GM12878 (cell line): ENCODE measurements at regions not wholly inside any gene's neighbourhood (a gene's known extent, or its start where the extent isn't known, plus 50 kb on each side); places are given as distances from the start of the nearest gene placed in this dataset.

Experiments used
- ATAC-seq: fragments of 200-7000 bp; cut with Tn5 transposase; 3 replicates; pipeline ENCODE4 v1.9.1; 2020; ENCODE audit warnings: mild to moderate bottlenecking, moderate library complexity
- BruUV-seq: library from RNA; stranded (reverse); fragments of 400-500 nt; replicated peaks from 2 replicates; lab custom pipeline; 2021; lab: Mats Ljungman, UMichigan
- CTCF ChIA-PET: fragments of 300-600 bp; sonication (Branson Sonifier 250); formaldehyde crosslinking; extraction: SDS; loops from one replicate; lab custom pipeline; 2021; ENCODE audit warnings: inconsistent platforms; lab: Yijun Ruan, JAX
- POLR2A ChIA-PET: fragments of 350-600 bp; formaldehyde crosslinking; extraction: SDS; loops from one replicate; lab custom pipeline; 2021; ENCODE audit warnings: inconsistent platforms; lab: Charles Lee
- RAD21 ChIA-PET: fragments of 300-600 bp; sonication (Branson Sonifier 250); formaldehyde crosslinking; loops from one replicate; lab custom pipeline; 2023; ENCODE audit warnings: antibody characterized with exemption; ENCODE audit not compliant: unreplicated experiment; lab: Charles Lee
- SMC1A ChIA-PET: fragments of 300-600 bp; sonication (Branson Sonifier 250); formaldehyde crosslinking; loops from one replicate; lab custom pipeline; 2023; ENCODE audit not compliant: unreplicated experiment, uncharacterized antibody; lab: Charles Lee
- DNase-seq: peaks from one replicate; pipeline ENCODE4 v3.0.0-alpha.2; 2011; ENCODE audit warnings: low read depth, low spot score
- FAIRE-seq: peaks from 3 replicates; lab custom pipeline; 2011; peaks lifted over from hg19 to GRCh38; lab: Jason Lieb, UNC
- H2AFZ ChIP-seq: 2 replicates; pipeline ENCODE4 v1.6.0; 2011; ENCODE audit warnings: low read depth, low read length, control low read depth; ENCODE audit not compliant: control insufficient read depth
- H3K27ac ChIP-seq: 2 replicates; pipeline ENCODE4 v1.5.1; 2011; ENCODE audit warnings: control low read depth; ENCODE audit not compliant: control insufficient read depth, insufficient read depth
- H3K27me3 ChIP-seq, 2 experiments: replicated peaks in 1 of 2; 2 replicates each; pipeline versions ENCODE4 v1.6.0 to v1.6.1; 2011; ENCODE audit warnings: low read length in 1 of 2; ENCODE audit not compliant: control insufficient read depth in 2 of 2, insufficient read depth in 2 of 2
- H3K36me3 ChIP-seq, 2 experiments: 2 replicates each; pipeline ENCODE4 v1.5.1; 2011; ENCODE audit warnings: low read length in 1 of 2; ENCODE audit not compliant: control insufficient read depth in 2 of 2, insufficient read depth in 2 of 2
- H3K4me1 ChIP-seq: 2 replicates; pipeline ENCODE4 v1.6.1; 2011; ENCODE audit warnings: mild to moderate bottlenecking, low read length, moderate library complexity, mixed read lengths; ENCODE audit not compliant: control insufficient read depth, insufficient read depth
- H3K4me2 ChIP-seq: 2 replicates; pipeline ENCODE4 v1.6.0; 2011; ENCODE audit warnings: control low read depth; ENCODE audit not compliant: control insufficient read depth, insufficient read depth
- H3K4me3 ChIP-seq: fragments of 200-600 bp; sonication (generic); 2 replicates; pipeline ENCODE4 v1.5.1; 2016
- H3K79me2 ChIP-seq: 2 replicates; pipeline ENCODE4 v1.6.0; 2011; ENCODE audit warnings: low read length; ENCODE audit not compliant: control insufficient read depth, insufficient read depth
- H3K9ac ChIP-seq: 2 replicates; pipeline ENCODE4 v1.8.0; 2011; ENCODE audit warnings: low read length, control low read depth, mixed read lengths; ENCODE audit not compliant: control insufficient read depth, insufficient read depth
- H3K9me3 ChIP-seq: replicated peaks from 3 replicates; pipeline ENCODE4 v1.5.1; 2011; ENCODE audit warnings: mild to moderate bottlenecking, low read length; ENCODE audit not compliant: control insufficient read depth, insufficient read depth
- H4K20me1 ChIP-seq: 2 replicates; pipeline ENCODE4 v1.6.0; 2011; ENCODE audit not compliant: control insufficient read depth, insufficient read depth
- CHD4 ChIP-seq: fragments of 200-600 bp; sonication (generic); IDR thresholded peaks from 2 replicates; pipeline ENCODE4 v1.6.1; 2016; ENCODE audit warnings: mild to moderate bottlenecking
- EED ChIP-seq: sonication (generic); IDR thresholded peaks from 2 replicates; pipeline ENCODE4 v1.6.1; 2016; ENCODE audit warnings: antibody characterized with exemption, low read depth
- LARP7 ChIP-seq: fragments of 450-650 bp; IDR thresholded peaks from 2 replicates; pipeline ENCODE4 v1.6.1; 2017; ENCODE audit warnings: mild to moderate bottlenecking
- MYC ChIP-seq: IDR thresholded peaks from 2 replicates; pipeline ENCODE4 v1.6.1; 2011; ENCODE audit warnings: mild to moderate bottlenecking, low read length, moderate library complexity, inconsistent platforms; ENCODE audit not compliant: insufficient read depth, insufficient replicate concordance, insufficient read length, severe bottlenecking
- PML ChIP-seq: IDR thresholded peaks from 2 replicates; pipeline ENCODE4 v1.6.1; 2012; ENCODE audit warnings: low read length, inconsistent platforms
- POLR2AphosphoS2 ChIP-seq: IDR thresholded peaks from 2 replicates; pipeline ENCODE4 v1.6.1; 2011; ENCODE audit warnings: low read depth, mild to moderate bottlenecking, low read length, improper control_type of control experiment, moderate library complexity
- SMAD5 ChIP-seq: IDR thresholded peaks from 2 replicates; pipeline ENCODE4 v1.6.1; 2016; ENCODE audit warnings: antibody characterized with exemption, low read depth
- SMARCA5 ChIP-seq: fragments of 450-650 bp; IDR thresholded peaks from 2 replicates; pipeline ENCODE4 v1.6.1; 2017; ENCODE audit warnings: mild to moderate bottlenecking
- SREBF2 ChIP-seq: IDR thresholded peaks from 2 replicates; pipeline ENCODE4 v1.6.1; 2012; ENCODE audit warnings: mild to moderate bottlenecking, low read length
- SUPT20H ChIP-seq: IDR thresholded peaks from 2 replicates; pipeline ENCODE4 v1.6.1; 2011; ENCODE audit warnings: low read depth, mild to moderate bottlenecking, low read length, moderate library complexity, borderline replicate concordance; ENCODE audit not compliant: control insufficient read depth
- WGBS: methylation state at CpG from one replicate; pipeline ENCODE4 v1.1.6; 2016; ENCODE audit warnings: low lambda C conversion rate; ENCODE audit not compliant: insufficient replicate concordance, insufficient coverage; ENCODE audit errors: missing lambda C conversion rate; 5-methylcytosine and 5-hydroxymethylcytosine counted together
- in situ Hi-C: fragments of 300-500 bp; cut with MboI; formaldehyde crosslinking; loops from 9 replicates; pipeline ENCODE4 v1.14.3; 2018; ENCODE audit warnings: mixed read lengths
- intact Hi-C: fragments of 100-400 bp; cut with micrococcal nuclease; formaldehyde crosslinking; loops from one replicate; pipeline ENCODE4 v1.14.2; 2022; ENCODE audit not compliant: unreplicated experiment
- TF ChIP-seq, protein P1 (sequence below): fragments of 150-350 bp; IDR thresholded peaks from 2 replicates; pipeline ENCODE4 v1.6.1; 2014; ENCODE audit warnings: mild to moderate bottlenecking, low read depth, low read length

DNA sequence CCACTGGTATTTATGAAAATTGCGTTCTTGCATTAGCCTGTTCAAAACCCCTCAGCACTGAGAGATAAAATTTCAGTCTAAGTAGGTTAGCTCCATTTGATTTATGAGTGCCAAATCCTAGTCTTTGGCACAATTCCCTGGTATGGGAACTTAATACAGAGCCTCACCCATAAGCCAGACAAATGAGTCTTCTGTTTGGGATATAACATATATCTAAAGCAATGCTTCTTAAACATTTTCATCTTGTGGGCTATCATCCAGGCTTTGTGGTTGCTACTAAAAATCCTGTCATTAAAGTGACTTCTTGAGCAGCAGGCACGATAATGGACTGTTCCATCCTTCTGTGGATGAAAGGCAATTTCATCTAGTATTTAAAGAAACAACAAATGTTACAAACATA lies 419.5 kb upstream of the ACTBL2 start:
- 0% methylated on average over 2 of the region's 2 CpGs for WGBS
- no peaks in the 10 kb centered on the region for H3K9me3 ChIP-seq
- H4K20me1 ChIP-seq = no peaks in the 10 kb centered on the region
- RAD21 ChIA-PET = no interaction called here
- H3K4me3 ChIP-seq = no peak overlapping the region
- SMC1A ChIA-PET = no interaction called here
- H3K9ac ChIP-seq = no peak overlapping the region
- in situ Hi-C loops = no loop called here
- BruUV-seq = no TSS peak
- no peak for ATAC-seq
- POLR2A ChIA-PET = no interaction called here
- DNase-seq = no peak
- no peak overlapping the region for H3K4me2 ChIP-seq
- TF ChIP-seq SREBF2 (no peak), SMARCA5 (no peak), POLR2AphosphoS2 (no peak)
- H3K27ac ChIP-seq = no peak overlapping the region
- H3K36me3 ChIP-seq = no peaks in the 10 kb centered on the region
- no peak overlapping the region for H2AFZ ChIP-seq
- H3K27me3 ChIP-seq = no peaks in the 10 kb centered on the region; a peak in 1 of 4 replicates
- FAIRE-seq = no peak
- intact Hi-C loops = no loop called here
- CTCF ChIA-PET = no interaction called here
- no peaks in the 10 kb centered on the region for H3K79me2 ChIP-seq
- H3K4me1 ChIP-seq = no peaks in the 10 kb centered on the region

DNA sequence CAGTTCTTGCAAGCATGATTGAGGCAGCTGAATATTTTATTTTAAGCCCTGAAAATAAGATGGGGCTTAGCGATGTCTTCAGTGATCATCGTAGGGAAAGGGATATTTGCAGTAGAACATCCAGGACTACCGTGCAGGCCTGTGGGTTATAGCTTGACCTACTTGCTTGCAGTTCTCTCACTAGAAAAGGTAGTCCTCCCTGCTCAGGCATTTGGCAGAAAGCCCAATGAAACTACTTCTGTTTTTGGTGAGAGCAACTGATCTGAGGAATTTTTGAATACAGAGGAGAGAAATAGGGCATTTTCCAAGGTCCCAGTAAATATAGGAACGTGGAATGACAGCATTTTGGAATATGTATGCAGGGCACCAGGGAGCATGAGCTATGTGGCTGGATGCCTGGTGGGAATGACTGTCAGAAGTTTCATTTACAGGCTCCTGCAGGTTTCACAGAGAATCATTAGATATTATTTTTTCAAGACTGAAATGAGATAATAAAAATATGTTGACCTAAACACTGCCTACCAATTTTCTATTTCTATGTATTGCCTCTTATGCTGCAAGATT lies 417.9 kb upstream of the ACTBL2 start:
- ChIA-PET SMC1A (no interaction called here), POLR2A (no interaction called here), RAD21 (no interaction called here), CTCF (no interaction called here)
- no peaks in the 10 kb centered on the region for H4K20me1 ChIP-seq
- H3K4me2 ChIP-seq = no peak overlapping the region
- no peaks in the 10 kb centered on the region for H3K79me2 ChIP-seq
- H3K9ac ChIP-seq = no peak overlapping the region
- FAIRE-seq (no peak), DNase-seq (no peak), ATAC-seq (no peak)
- in situ Hi-C loops (no loop called here), intact Hi-C loops (no loop called here)
- no peaks in the 10 kb centered on the region for H3K9me3 ChIP-seq
- TF ChIP-seq CHD4 (no peak), SMAD5 (no peak), LARP7 (no peak), PML (no peak), EED (no peak), MYC (no peak), SUPT20H (no peak)
- TF ChIP-seq, protein P1, sequence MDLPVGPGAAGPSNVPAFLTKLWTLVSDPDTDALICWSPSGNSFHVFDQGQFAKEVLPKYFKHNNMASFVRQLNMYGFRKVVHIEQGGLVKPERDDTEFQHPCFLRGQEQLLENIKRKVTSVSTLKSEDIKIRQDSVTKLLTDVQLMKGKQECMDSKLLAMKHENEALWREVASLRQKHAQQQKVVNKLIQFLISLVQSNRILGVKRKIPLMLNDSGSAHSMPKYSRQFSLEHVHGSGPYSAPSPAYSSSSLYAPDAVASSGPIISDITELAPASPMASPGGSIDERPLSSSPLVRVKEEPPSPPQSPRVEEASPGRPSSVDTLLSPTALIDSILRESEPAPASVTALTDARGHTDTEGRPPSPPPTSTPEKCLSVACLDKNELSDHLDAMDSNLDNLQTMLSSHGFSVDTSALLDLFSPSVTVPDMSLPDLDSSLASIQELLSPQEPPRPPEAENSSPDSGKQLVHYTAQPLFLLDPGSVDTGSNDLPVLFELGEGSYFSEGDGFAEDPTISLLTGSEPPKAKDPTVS = no peak
- no TSS peak for BruUV-seq
- no peak overlapping the region for H3K4me3 ChIP-seq
- WGBS = 37% methylated on average over 4 of the region's 4 CpGs
- H3K4me1 ChIP-seq = no peaks in the 10 kb centered on the region
- no peak overlapping the region for H3K27ac ChIP-seq
- H3K36me3 ChIP-seq = no peaks in the 10 kb centered on the region
- H2AFZ ChIP-seq = no peak overlapping the region
- no peaks in the 10 kb centered on the region; a peak in 2 of 4 replicates for H3K27me3 ChIP-seq
